HuH-7.5 (cell line): ENCODE measurements at regions not wholly inside any gene's neighbourhood (a gene's known extent, or its start where the extent isn't known, plus 50 kb on each side); places are given as distances from the start of the nearest gene placed in this dataset.
"Not testable (repeated sequence)": the region's sequence is repeated elsewhere in the genome, so short reads cannot be mapped to it uniquely, and the experiment has no call there.

ENCODE experiments used
- DNase-seq: peaks from one replicate; pipeline ENCODE4 v3.0.0; 2011; ENCODE audit warnings: low spot score

GRCh38 chr1:100628631-100629081, 90.7 kb downstream of the GPR88 start:
- no peak for DNase-seq

- DNase-seq = no peak
These were observed 90.2 kb upstream of the VCAM1 start for GRCh38 chr1:100629391-100629790.

- DNase-seq = no peak
These were observed 88.5 kb upstream of the VCAM1 start for GRCh38 chr1:100631015-100631551.

- DNase-seq = no peak
These were observed 76.7 kb upstream of the VCAM1 start for GRCh38 chr1:100642826-100643225.

GRCh38 chr1:100643471-100644196, 75.9 kb upstream of the VCAM1 start:
- peak; percentile 7 for DNase-seq

GRCh38 chr1:100646001-100646400, 73.5 kb upstream of the VCAM1 start:
- no peak for DNase-seq

- DNase-seq = no peak
These were observed 70.4 kb upstream of the VCAM1 start for GRCh38 chr1:100649146-100649545.

GRCh38 chr1:100657876-100658715, 61.4 kb upstream of the VCAM1 start:
- no peak for DNase-seq

- DNase-seq = no peak
These were observed 60.9 kb upstream of the VCAM1 start for GRCh38 chr1:100658716-100659026.

GRCh38 chr1:100661176-100661575, 58.4 kb upstream of the VCAM1 start:
- no peak for DNase-seq

GRCh38 chr1:100668494-100668893, 51.0 kb upstream of the VCAM1 start:
- not testable (repeated sequence) for DNase-seq
